Heart left ventricle (tissue), 16 donors: ENCODE measurements at regions not wholly inside any gene's neighbourhood (a gene's known extent, or its start where the extent isn't known, plus 50 kb on each side); places are given as distances from the start of the nearest gene placed in this dataset.

Source experiments
- ATAC-seq, 4 donors: fragments of 200-7000 bp; cut with Tn5 transposase; one replicate each; pipeline ENCODE4 v1.9.1; 2020 to 2022; ENCODE audit warnings: moderate library complexity in 4 of 4, mild to moderate bottlenecking in 3 of 4, moderate number of reproducible peaks in 1 of 4
- DNase-seq, 5 donors: peaks; one replicate each; pipeline ENCODE4 v3.0.0-alpha.2; 2020
- H3K27ac ChIP-seq, 12 donors: fragments of 200-600 bp; sonication (generic) in 4 of 12; one replicate each; pipeline versions ENCODE4 v1.5.0 to v1.8.0; 2016 to 2022; ENCODE audit warnings: mild to moderate bottlenecking in 2 of 12
- H3K27me3 ChIP-seq, 9 donors: fragments of 200-600 bp; sonication (generic) in 2 of 9; one replicate each; pipeline versions ENCODE4 v1.5.1 to v1.8.0; 2016 to 2022; ENCODE audit warnings: mild to moderate bottlenecking in 3 of 9
- H3K36me3 ChIP-seq, 9 donors: fragments of 200-600 bp; sonication (generic) in 2 of 9; one replicate each; pipeline versions ENCODE4 v1.5.0 to v1.8.0; 2018 to 2022; ENCODE audit warnings: mild to moderate bottlenecking in 2 of 9
- H3K4me1 ChIP-seq, 12 donors: fragments of 200-600 bp; sonication (generic) in 4 of 12; one replicate each; pipeline versions ENCODE4 v1.5.0 to v1.8.0; 2016 to 2022; ENCODE audit warnings: mild to moderate bottlenecking in 3 of 12
- H3K4me3 ChIP-seq, 12 donors: fragments of 200-600 bp; sonication (generic) in 4 of 12; one replicate each; pipeline versions ENCODE4 v1.5.0 to v1.8.0; 2017 to 2022; ENCODE audit warnings: mild to moderate bottlenecking in 9 of 12, moderate library complexity in 4 of 12
- H3K9me3 ChIP-seq, 12 donors: fragments of 200-600 bp; sonication (generic) in 4 of 12; one replicate each; pipeline versions ENCODE4 v1.5.0 to v1.8.0; 2016 to 2022; ENCODE audit warnings: mild to moderate bottlenecking in 1 of 12
- CTCF ChIP-seq, 12 donors: fragments of 200-600 bp; sonication (generic) in 4 of 12; IDR thresholded peaks; one replicate each; pipeline versions ENCODE4 v1.5.0 to v1.8.0; 2018 to 2022; ENCODE audit warnings: antibody characterized with exemption in 12 of 12, mild to moderate bottlenecking in 5 of 12
- POLR2A ChIP-seq, 2 donors: fragments of 450-650 bp; IDR thresholded peaks; one replicate each; pipeline ENCODE4 v1.6.1; 2017; ENCODE audit warnings: antibody characterized with exemption in 2 of 2, mild to moderate bottlenecking in 2 of 2, moderate library complexity in 2 of 2
- WGBS, 4 donors: extraction: QIAGEN DNeasy Blood & Tissue Kit in 2 of 4; methylation state at CpG; one replicate each; pipeline versions ENCODE4 v1.1.5 to v1.1.7; 2013 to 2018; 5-methylcytosine and 5-hydroxymethylcytosine counted together
- intact Hi-C, 10 donors: fragments of 100-400 bp; cut with DNase I; formaldehyde crosslinking; loops; one replicate each; pipeline versions ENCODE4 v1.11.1 to v1.14.2; 2022
- donor health status: ischemic (EF 13 %, LVEDD 7.1; RV severe dilation, severe dysfunction).
- donor health status: healthy with polysubstance abuse.
- donor health status: DM: no; HTN: yes; CAD: no.
- donor health status: DM: no; HTN: no; CAD: no.
- donor health status: ischemic (EF 25% LVEDD 6.9; RV normal size, moderate dysfunction).
- donor health status: ischemic (EF 25% LVEDD 5.7; RV mildly dilated, moderate dysfunction).
- donor health status: healthy.
- donor health status: DM: yes; HTN: yes; CAD: no.
- donor health status: ischemic (EF 35%, LVEDD 5.7; RV mildly dilated, moderate dysfunction).
- donor health status: nonischemic (EF 11% LVEDD 7.7; RV severe dilation, severe dysfunction).
- donor health status: DM: yes; HTN: yes; CAD: no.
- donor health status: PGD.
- donor health status: ischemic (EF 29% LVEDD 5.4; RV normal size, mild dysfunction).
- donor health status: nonischemic (EF 23%, LVEDD 6.1; RV moderate dilation, normal function).

- ATAC-seq (no peak), DNase-seq (no peak)
- Histone ChIP-seq H3K27ac (no peak overlapping the region), H3K4me1 (no peaks in the 10 kb centered on the region), H3K9me3 (peaks cover 0 to 5% (median 0%) of the 10 kb centered on the region in 12 donors), H3K27me3 (no peaks in the 10 kb centered on the region), H3K36me3 (no peaks in the 10 kb centered on the region), H3K4me3 (no peak overlapping the region)
- TF ChIP-seq POLR2A (IDR thresholded peaks at IDR 0.05) (no peak), CTCF (IDR thresholded peaks at IDR 0.05) (no peak)
- WGBS, 4 donors = 93 to 95% (median 94%) methylated on average over 20 to 29 of the region's 29 CpGs
- intact Hi-C loops = loop anchor here in 1 of 10 donors (10.0 kb wide), 1 partner anchor 452 kb away; no protein-coding TSS in a partner anchor
These were observed 293.7 kb upstream of the CDYL start for GRCh38 chr6:4482461-4482860.

DNA sequence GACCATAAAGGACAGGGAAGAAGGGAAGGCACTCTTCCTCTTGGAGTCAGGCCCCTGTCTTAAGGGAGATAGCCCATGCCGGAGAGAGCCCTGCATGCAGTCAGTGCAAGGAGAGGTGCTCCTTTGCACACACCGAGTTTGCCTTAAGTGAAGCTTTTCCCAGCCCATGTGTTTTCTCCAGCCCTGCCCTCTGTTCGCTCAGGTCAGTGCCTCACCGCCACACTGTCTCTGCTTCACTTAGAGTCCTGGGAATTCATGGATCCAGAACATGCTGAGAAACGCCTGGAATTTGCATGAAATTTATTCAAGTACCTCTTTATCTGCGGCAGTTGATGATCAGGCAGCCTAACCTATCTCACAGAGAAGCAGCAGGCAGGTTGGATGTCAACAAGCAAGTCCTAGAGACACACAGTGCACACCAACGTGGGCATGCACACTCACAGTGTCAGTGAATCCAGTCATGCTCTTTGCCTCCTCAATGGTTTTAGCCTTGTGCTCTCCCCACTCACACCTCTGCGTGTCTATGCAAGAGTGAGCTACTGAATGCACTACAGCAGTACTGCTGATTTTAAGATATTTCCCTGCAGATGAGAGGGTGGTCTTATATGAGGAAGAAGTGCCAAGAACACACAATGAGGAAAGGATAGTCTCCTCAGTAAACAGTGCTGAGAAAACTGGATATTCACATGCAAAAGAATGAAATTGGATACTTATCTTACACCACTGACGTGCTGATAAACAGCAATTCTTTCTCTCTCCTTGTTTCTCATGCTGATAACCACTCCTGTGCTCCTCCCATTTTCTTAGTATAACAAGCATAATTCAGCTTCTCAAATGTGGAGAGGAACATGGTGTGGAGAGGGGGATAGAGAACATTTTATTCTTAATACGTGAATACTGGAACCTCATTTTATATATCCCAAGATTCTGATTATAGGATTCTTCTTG, 295.1 kb upstream of the CDYL start:
- WGBS, 4 donors = 67 to 78% (median 74%) methylated on average over 10 of the region's 10 CpGs
- intact Hi-C loops = loop anchor here in 1 of 10 donors (10.0 kb wide), 1 partner anchor 454 kb away; no protein-coding TSS in a partner anchor

DNA sequence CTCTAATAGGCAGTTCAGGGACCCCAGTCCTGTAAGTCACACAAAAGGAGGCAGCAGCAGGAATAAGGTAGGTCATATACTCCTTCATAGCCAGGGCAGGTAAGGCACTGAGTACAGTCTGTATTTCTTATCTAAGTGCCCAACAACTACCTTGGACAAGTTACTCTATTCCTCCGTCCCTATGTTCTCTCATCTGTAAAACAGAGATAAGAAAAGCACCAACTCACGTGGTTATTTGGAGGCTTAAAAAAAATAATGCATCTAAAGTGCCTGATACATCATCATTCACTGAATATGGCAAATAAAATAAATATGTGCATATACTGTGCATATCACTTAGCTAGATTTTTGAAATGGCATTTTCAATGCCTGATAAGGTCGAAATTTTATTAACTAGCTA, 298.1 kb upstream of the CDYL start:
- no peak overlapping the region for H3K27ac ChIP-seq
- TF ChIP-seq CTCF (IDR thresholded peaks at IDR 0.05) = no peak
- no peak for TF ChIP-seq POLR2A (IDR thresholded peaks at IDR 0.05)

More for the DNA sequence above, 295.1 kb upstream of the CDYL start:
- no peak for TF ChIP-seq POLR2A (IDR thresholded peaks at IDR 0.05)
- Histone ChIP-seq H3K27ac (no peak overlapping the region), H3K9me3 (no peaks in the 10 kb centered on the region), H3K4me3 (no peak overlapping the region), H3K4me1 (no peaks in the 10 kb centered on the region), H3K36me3 (no peaks in the 10 kb centered on the region), H3K27me3 (no peaks in the 10 kb centered on the region)
- DNase-seq (no peak), ATAC-seq (no peak)

DNA sequence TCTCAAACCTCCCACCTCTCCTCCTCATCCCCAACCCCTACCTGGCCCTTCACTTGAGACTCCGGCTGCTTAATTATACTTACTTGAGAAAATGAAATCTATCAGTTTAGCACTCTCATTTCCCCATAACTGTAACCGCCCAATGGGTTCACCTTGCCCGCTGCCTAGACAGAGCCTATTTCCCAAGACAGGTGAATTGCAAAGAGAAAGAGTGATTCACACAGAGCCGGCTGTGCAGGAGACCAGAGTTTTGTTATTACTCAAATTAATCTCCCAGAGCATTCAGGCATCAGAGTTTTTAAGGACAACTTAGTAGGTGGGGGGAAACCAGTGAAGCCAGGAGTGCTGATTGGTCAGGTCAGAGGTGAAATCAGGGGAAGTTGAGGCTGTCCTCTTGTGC, 301.4 kb upstream of the CDYL start:
- no peak for ATAC-seq

More for the DNA sequence above, 298.1 kb upstream of the CDYL start:
- ATAC-seq = no peak
- WGBS, 4 donors = 59 to 85% (median 65%) methylated on average over 3 of the region's 3 CpGs
- H3K9me3 ChIP-seq = no peaks in the 10 kb centered on the region
- no peaks in the 10 kb centered on the region for H3K27me3 ChIP-seq
- no peak overlapping the region for H3K4me3 ChIP-seq
- no peaks in the 10 kb centered on the region for H3K36me3 ChIP-seq
- DNase-seq = no peak
- intact Hi-C loops = no loop called here
- peaks cover 0 to 7% (median 0%) of the 10 kb centered on the region in 12 donors for H3K4me1 ChIP-seq

More for the DNA sequence above, 301.4 kb upstream of the CDYL start:
- 86 to 99% (median 95%) methylated on average over 4 of the region's 4 CpGs for WGBS, 4 donors
- Histone ChIP-seq H3K27me3 (no peaks in the 10 kb centered on the region), H3K36me3 (no peaks in the 10 kb centered on the region), H3K9me3 (peaks cover 0 to 21% (median 10%) of the 10 kb centered on the region in 12 donors), H3K27ac (no peak overlapping the region), H3K4me1 (peaks cover 0 to 11% (median 0%) of the 10 kb centered on the region in 12 donors), H3K4me3 (no peak overlapping the region)
- TF ChIP-seq CTCF (IDR thresholded peaks at IDR 0.05) = no peak
- TF ChIP-seq POLR2A (IDR thresholded peaks at IDR 0.05) = no peak
- DNase-seq = no peak
- intact Hi-C loops = no loop called here
